T-helper 2 cell treated with Interferon-gamma antibody and Interleukin-4, amounts not matched to agents 100 ng/mL and 5 ng/mL, for 36 hours (primary cell): ENCODE measurements at regions not wholly inside any gene's neighbourhood (a gene's known extent, or its start where the extent isn't known, plus 50 kb on each side); places are given as distances from the start of the nearest gene placed in this dataset.
"Not testable (repeated sequence)": the region's sequence is repeated elsewhere in the genome, so short reads cannot be mapped to it uniquely, and the experiment has no call there.

Experiments used
- intact Hi-C: fragments of 100-400 bp; cut with micrococcal nuclease; formaldehyde crosslinking; loops from one replicate; pipeline ENCODE4 v1.15.1; 2023

GRCh38 chr11:112637876-112638275 lies 323.3 kb upstream of the NCAM1 start:
- intact Hi-C loops: no loop called here

GRCh38 chr11:112639469-112639868 lies 321.8 kb upstream of the NCAM1 start:
- intact Hi-C loops: no loop called here

GRCh38 chr11:112643416-112643815 lies 317.8 kb upstream of the NCAM1 start:
- intact Hi-C loops: no loop called here

GRCh38 chr11:112644410-112645131 lies 316.6 kb upstream of the NCAM1 start:
- intact Hi-C loops: no loop called here

GRCh38 chr11:112649856-112650255 lies 311.4 kb upstream of the NCAM1 start:
- intact Hi-C loops: no loop called here

GRCh38 chr11:112650527-112650926 lies 310.7 kb upstream of the NCAM1 start:
- intact Hi-C loops: no loop called here

- intact Hi-C loops: no loop called here
These were observed 309.8 kb upstream of the NCAM1 start for GRCh38 chr11:112651386-112651785.

- intact Hi-C loops: no loop called here
These were observed 308.3 kb upstream of the NCAM1 start for GRCh38 chr11:112652786-112653390.

- intact Hi-C loops: no loop called here
These were observed 305.8 kb upstream of the NCAM1 start for GRCh38 chr11:112655371-112655770.

GRCh38 chr11:112656772-112657428 lies 304.3 kb upstream of the NCAM1 start:
- intact Hi-C loops: no loop called here

GRCh38 chr11:112658431-112658878 lies 302.8 kb upstream of the NCAM1 start:
- intact Hi-C loops: no loop called here

GRCh38 chr11:112661146-112661545 lies 300.1 kb upstream of the NCAM1 start:
- intact Hi-C loops: no loop called here

GRCh38 chr11:112661571-112661970 lies 299.6 kb upstream of the NCAM1 start:
- intact Hi-C loops: no loop called here

GRCh38 chr11:112662554-112662953 lies 298.7 kb upstream of the NCAM1 start:
- intact Hi-C loops: no loop called here

GRCh38 chr11:112663947-112664634 lies 297.1 kb upstream of the NCAM1 start:
- intact Hi-C loops: no loop called here

GRCh38 chr11:112665291-112665690 lies 295.9 kb upstream of the NCAM1 start:
- intact Hi-C loops: no loop called here

- intact Hi-C loops: no loop called here
These were observed 295.0 kb upstream of the NCAM1 start for GRCh38 chr11:112666253-112666652.

GRCh38 chr11:112670806-112671570 lies 290.2 kb upstream of the NCAM1 start:
- intact Hi-C loops: no loop called here

GRCh38 chr11:112673401-112673800 lies 287.8 kb upstream of the NCAM1 start:
- intact Hi-C loops: not testable (repeated sequence)

- intact Hi-C loops: no loop called here
These were observed 276.1 kb upstream of the NCAM1 start for GRCh38 chr11:112685111-112685510.

- intact Hi-C loops: no loop called here
These were observed 271.4 kb upstream of the NCAM1 start for GRCh38 chr11:112689851-112690250.
